HG02798 (cell line): ENCODE measurements at regions not wholly inside any gene's neighbourhood (a gene's known extent, or its start where the extent isn't known, plus 50 kb on each side); places are given as distances from the start of the nearest gene placed in this dataset.
"Not testable (repeated sequence)": the region's sequence is repeated elsewhere in the genome, so short reads cannot be mapped to it uniquely, and the experiment has no call there.

Experiments used
- ATAC-seq: cut with Tn5 transposase; IDR thresholded peaks from one replicate; pipeline ENCODE4 v1.9.1; 2021; ENCODE audit warnings: mild to moderate bottlenecking; ENCODE audit not compliant: unreplicated experiment, poor library complexity

DNA sequence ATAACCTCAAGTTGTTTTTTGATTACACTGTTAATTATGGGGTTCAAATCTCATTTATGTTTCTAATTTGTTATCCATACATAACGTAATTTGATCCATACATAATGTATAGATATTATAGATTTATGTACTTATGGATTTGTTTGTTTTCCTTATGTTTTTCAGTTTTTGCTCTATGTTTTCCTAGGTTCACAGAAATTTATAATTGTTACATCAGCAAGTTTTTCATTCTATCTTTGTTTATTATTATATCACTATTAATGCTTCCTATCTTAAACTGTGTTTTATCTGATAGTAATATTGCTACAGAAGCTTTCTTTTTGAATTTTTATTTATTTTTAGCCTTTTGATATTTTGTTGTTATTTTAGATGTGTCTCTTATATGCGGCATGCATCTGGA, 194.3 kb upstream of the SOX21 start:
- ATAC-seq = no peak

DNA sequence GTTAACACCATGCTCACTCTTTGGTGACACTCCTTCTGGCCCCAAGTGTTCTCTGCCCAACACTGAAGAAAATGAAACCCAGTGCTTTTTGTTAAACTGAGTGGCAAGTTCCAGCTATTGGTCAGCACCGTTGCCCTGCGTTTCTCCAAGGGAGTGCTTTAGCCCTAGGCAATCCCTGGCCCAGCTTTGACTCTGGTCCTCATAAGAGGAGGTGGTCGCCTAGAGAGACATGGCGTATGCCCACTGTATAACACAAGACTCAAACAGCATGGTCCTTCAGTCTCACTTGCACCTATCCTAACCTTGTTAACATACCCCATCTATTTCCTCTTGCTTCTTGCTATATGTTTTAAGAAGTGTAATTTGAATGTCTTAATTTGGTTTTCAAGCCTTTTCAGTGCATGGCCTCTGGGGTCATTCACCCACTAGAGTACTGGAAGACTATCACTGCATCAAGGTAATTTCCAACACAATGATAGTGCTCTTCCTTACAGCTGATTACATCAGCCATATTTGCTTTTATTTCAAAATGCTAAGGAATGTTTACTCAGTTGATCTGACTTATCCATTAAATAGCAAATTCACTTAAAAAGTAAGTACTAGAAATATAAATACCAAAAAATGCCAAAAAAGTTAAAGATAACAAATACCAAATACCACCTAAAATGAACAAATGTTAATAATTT, 190.5 kb upstream of the SOX21 start:
- no peak for ATAC-seq

DNA sequence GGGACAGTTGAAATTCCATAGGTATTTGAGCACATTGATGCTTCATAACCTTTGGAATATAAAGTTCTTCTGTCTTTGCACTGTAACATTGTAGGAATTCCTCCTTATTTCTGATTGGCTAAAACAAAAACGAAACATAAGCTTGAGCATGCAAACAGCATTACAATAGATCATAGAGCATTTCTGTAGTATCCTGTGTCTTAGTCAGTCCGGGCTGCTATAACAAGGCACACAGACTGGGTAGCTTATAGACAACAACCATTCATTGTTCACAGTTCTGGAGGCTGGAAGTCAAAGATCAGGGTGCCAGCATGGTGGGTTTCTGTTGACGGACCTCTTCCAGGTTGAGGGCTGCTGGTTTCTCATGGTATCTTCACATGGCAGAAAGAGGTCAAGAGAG, 188.7 kb upstream of the SOX21 start:
- no peak for ATAC-seq

DNA sequence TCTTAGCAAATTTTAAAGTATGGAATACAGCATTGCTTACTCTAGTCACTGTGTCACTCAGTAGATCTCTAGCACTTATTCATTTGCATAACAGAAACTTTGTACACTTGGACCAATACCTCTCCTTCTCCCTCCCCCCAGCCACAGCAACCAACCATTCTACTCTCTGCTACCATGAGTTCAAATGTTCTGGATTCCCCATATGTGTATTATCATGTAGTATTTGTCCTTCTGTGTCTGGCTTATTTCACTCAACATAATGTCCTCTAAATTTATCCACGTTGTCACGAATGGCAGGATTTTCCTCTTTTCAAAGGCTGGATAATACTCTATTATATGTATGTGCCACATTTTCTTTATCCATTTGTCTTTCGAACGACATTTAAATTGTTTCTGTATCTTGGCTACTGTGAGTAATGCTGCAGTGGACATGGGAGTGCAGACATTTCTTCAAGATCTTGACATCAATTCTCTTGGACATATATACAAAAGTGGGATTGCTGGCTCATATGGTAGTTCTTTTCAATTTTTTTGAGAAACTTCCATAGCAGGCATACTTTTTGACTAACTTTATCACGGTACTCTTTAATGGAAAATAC, 184.5 kb upstream of the SOX21 start:
- ATAC-seq = no peak

DNA sequence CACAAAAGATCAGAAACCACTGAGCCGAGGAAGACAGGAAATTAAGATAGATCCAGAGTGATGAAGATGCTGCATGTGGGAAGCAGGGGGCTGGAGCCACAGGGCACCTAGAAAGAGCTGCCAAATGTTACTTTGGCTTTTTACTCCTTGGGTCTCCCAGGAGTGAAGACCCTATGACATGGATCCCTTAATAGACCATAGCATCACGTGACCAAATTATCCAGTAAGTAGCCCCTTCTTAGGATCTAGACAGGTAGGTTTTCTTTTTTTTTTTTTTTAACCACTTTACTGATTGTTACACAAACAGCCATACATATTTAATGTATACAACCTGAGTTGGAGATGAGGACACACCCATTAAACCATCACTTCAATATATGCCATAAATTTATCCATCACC, 183.9 kb upstream of the SOX21 start:
- ATAC-seq = no peak

DNA sequence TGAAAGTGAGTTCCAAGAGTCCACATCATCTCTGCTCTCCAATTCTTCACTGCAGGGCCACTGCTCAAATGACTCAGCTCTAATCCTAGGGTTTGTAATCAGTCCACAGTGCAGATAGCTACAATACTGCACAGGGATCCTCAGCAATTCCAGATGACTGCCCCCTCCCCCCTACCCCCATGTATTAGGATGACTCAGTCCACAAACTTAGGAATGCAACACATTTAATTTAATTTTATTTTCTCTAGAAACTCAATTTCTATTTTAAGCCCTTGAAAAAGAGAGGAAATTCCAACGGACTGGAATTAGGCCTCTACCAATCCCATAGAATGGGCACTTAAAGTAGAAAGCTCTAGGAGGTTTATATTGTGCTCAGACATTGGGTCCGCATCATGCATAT, 173.8 kb upstream of the SOX21 start:
- ATAC-seq = no peak

DNA sequence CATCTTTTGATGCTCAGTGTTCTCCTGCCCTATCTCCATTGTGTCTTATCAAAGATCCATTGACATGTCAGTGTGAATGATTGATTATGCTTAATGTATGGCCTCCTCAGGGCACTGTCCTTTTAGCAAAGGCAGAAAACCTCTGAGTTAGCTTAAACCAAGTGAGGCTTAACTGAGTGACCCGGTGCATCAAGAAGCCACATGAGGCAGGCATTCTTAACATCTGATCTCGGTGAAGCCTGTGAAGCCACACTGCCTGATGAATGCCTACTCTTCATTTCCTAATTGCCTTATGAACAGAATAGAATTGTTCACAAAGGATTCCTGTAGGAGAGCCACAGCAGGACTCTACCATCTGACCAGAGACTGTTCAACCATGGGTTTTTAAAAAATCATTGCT, 168.1 kb upstream of the SOX21 start:
- no peak for ATAC-seq

DNA sequence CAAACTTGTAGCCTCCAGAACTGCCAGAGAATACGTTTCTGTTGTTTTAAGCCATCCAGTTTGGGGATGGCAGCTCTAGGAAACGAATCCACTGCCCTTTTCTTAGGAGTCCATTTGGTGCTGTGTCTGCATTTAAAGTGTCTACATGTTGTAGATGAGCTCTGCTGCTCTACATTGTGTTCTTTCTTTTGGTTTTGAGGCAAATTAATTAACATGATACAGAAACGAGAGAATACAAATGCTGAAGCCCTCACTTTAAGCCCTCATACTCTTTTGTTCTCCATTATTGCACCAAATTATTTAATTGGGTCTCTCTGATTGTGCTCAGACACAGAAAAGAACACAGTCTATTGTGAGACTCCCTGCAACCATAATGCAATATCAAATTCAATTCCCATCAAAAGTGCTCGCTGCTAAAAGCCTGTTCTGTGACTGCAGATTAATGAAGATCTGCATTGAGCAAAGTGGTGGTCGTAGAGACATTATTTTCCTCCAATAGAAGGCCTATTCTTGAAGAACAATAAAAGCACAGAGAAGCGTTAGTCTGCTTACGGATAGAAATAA, 166.3 kb upstream of the SOX21 start:
- no peak for ATAC-seq

DNA sequence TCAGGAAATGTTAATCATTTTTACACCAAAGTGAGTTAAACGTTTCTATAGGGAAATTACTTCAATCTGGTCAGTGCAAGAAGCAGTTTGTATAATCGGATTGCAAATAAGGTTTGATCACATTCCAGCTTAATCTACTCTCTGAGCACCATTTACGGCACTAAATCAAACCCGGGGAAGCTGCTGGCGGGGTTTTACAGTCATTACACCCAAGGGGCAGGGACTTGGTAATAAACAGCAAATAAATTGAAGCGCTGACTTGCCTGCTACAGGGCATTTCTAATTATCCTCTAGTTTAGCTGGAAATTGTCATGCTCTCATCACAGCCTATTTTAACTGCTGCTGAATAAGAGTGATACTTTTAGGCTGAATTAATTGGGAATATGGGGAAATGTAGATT, 152.1 kb upstream of the SOX21 start:
- no peak for ATAC-seq

DNA sequence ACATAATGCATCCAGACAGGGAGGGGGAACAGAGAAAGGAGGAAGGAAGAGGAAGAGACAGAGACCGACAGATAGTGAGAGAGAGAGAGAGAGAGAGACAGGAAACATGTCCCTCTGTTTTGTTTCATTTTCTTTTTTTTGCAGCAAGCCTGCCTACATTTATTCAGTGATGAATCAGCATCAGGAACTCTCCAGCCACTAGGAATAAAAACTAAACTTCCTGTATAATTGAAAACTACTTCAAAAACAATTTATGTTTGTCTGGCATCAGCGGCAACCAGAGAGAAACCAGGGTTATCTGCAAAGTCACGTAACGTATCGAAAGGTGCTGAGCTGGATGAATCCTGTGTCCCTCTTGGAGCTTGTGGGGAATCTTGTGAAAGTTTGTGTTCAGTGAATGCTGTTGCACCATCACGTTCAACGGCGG, 148.6 kb upstream of the SOX21 start:
- ATAC-seq = peak; percentile 65

DNA sequence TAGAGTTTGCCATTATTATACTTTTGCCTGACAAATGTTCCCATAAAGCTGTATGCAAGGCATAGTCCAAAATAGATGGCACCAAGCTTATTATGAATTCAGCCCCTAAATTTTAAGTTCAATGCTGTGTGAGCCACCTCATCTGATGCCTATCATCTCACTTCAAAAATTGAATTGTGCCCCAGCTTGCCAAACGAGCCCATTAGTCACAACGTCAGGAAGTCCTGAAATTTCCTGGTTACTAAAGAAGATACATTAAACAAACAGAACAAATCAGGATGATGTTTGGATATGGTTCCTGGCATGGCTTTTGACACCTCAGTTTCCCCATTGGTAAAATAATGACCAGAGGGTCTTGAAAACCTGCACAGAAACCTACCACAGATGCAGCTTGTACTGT, 147.5 kb upstream of the SOX21 start:
- no peak for ATAC-seq

DNA sequence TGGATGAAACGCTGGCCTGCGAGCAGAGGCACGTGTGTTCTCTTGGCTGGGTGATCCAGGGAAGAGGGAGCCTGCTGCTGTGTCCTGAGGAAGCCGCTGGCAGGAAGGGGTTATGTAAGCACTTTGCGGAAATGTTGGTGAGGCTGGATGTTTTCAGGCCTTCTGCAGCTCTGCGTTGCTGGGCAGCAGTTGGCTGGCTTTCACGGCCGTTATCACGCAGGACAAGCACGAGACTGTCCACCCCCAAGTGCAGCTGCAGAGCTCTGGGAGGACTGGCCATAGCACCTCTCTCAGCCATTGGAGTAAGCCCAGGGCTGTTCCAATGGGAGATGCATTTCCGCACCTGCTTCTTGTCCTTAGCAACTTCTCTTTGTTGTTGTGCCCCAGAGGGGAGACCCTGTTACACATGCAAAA, 146.9 kb upstream of the SOX21 start:
- no peak for ATAC-seq

DNA sequence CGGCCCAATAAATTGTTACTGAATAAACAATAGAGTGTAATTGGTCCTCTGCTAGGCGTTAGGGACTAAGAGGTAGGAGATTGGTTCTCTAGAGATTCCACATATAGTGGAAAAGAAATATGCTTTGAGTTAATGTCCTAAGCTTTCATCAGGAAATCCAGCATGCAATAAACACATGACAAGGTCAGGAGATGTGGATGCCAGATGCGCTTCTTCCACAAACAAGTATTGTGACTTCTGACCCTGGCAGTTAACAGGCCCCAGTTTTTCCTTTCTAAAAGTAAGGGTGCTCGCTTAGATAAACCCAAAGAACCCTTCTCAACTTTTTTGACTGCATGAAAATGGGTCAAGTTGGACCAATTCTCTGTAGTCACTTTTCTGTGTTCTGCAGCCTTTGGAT, 146.5 kb upstream of the SOX21 start:
- ATAC-seq = no peak

DNA sequence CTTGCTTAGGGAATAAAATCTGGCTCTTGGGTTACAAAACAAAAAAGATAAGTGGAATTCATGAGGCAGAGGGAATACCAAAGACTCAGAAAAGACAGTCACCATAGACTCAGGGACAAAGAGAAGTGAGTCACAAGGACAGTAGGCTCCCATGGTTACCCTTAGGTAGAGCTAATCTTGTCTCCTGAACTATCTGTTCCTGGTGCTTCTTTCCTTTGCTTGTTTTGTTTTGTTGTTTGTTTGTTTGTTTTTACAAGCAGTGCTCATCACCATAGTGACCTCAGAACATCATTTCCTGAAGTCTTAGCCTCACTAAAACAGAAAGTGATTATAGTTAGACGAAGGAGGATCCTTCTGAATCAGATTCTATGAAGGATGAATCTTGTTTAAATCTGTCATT, 142.3 kb upstream of the SOX21 start:
- no peak for ATAC-seq

DNA sequence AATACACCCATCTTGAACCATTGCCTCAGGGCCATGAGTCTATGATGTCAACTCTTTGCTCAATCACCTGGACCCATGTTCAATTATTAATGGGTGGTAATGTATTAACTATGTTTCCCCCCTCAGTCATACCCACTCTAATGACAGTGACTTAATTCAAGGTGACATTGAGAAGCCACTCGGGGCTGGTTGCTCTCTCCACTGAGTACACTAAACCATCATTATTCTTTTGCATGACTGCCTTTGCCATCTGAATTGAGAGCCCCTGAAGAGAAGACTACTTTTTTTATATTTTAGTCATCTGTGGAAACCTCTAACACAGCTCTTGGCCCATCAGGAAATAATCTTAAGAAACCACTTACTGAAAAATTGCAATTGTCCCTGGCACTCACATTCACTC, 139.2 kb upstream of the SOX21 start:
- ATAC-seq = no peak

DNA sequence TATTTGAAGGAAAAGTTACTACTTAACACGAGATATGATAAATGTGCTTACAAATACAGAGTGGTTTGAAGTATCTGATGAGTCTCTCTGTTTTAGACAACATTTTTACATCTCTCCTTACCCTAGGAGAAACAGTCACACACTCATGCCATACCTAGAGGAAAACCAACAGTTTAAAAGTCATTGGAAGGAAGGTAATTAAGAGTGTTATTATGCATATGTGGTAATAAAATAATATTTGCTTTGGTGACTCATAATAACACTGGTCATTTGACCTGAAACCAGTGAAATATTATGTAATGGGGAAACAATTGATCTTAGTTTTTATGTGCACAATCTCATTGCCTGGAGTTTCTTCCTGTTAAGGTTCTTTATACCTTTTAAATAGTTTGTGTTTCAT, 136.9 kb upstream of the SOX21 start:
- ATAC-seq = no peak

DNA sequence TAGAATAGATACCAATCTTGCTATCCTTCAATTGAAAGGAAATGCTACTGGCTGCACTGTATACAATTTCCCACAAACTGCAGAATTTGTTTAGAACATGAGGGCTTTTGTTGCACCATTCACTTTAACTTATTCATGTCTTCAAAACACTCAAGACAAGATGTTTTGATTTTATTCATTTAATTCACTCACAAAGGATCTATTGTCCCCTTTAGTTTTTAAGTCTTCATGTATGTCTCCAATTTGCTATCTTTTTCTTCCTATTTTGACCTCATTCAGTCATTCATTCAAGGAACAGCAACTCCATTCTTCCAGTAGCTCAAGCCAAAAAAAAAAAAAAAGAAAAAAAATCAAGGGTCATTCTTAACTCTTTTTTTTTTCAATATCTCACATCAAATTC, 130.6 kb upstream of the SOX21 start:
- ATAC-seq = no peak

DNA sequence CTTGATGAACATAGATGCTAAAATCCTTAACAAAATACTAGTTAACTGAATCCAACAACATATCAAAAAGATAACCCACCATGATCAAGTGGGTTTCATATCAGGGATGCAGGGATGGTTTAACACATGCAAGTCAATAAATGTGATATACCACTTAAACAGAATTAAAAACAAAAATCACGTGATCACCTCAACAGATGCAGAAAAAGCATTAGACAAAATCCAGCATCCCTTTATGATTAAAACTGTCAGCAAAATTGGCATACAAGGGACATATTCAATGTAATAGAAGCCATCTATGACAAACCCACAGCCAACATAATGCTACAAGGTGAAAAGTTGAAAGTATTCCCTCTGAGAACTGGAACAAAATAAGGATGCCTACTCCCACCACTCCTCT, 124.7 kb upstream of the SOX21 start:
- not testable (repeated sequence) for ATAC-seq

DNA sequence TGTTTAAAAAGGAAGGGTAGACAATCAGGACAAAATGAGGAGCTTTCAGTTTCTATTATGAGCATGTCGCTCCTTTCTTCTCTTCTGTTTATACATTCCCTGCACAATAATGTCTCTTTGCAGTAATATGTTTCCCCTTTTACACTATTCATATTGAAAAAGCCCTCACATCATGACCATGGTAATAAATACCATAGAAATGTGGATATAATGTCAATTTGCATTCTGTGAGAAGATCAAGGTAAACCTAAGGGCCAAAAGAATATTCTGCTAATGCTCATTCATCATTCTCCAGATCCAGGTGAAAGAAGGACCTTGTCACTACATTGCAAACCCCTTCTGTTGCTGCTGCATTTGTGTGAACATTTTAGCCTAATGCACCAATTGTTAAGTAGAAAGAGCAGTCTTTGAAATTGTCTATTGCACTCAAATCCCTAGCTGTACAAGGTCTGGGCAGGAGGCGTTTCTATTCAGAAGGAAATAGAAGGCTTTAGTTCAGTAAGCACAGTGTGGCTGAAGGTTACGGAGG, 117.6 kb upstream of the SOX21 start:
- ATAC-seq = no peak

DNA sequence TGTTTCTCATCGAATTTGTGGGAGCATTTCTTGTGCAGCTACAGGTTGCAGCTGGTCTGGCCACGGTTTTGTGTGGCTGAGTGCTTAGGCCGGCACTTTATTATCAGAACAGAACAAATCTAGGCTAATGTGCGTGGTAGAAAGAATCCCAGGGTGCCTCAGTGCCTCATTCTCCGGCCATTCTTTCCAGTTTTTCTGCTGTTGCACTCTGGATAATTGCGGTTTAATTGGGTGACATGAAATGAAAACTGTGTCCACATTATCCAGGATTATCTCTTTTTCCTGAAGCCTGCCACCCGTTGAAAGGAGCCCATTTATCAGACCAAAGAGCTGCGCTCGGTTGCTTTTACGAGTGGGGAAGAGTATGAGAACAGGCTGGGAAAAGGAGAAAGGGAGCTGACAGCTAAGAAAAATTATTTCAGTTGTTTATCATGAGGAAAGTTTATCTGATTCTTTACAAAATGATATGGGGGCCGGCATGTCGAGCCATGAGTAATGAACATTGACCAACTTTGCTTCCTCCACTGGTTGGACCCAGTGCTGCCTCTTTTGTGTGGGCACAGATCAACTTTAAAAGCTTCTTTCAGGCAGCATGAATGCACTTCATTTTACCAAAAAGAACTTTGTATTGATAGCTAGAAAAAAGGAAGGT, 117.0 kb upstream of the SOX21 start:
- ATAC-seq = no peak

DNA sequence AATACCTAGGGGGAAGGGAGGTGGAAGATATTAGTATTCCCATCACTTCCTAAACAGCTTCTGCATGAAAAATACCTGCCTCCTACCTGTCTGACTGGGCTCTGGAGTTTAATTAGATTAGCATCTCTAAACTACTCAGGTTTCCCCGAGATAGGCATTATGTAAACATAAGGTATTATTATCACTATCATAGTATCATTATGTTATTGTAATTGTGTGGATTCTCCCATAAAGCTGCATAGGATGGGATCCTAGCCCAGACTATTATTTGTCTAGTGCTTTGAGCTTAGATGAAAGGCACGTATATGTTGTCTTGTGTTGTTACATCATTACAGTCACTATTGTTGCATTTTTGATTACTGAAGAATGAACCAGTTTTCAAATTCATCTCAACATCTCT, 115.2 kb upstream of the SOX21 start:
- ATAC-seq = no peak
